ENCODE measurements at regions not wholly inside any gene's neighbourhood (a gene's known extent, or its start where the extent isn't known, plus 50 kb on each side); places are given as distances from the start of the nearest gene placed in this dataset.

- no peak for DNase-seq
Observed at GRCh38 chr3:148601766-148602685, 95.7 kb upstream of the AGTR1 start.

DNA sequence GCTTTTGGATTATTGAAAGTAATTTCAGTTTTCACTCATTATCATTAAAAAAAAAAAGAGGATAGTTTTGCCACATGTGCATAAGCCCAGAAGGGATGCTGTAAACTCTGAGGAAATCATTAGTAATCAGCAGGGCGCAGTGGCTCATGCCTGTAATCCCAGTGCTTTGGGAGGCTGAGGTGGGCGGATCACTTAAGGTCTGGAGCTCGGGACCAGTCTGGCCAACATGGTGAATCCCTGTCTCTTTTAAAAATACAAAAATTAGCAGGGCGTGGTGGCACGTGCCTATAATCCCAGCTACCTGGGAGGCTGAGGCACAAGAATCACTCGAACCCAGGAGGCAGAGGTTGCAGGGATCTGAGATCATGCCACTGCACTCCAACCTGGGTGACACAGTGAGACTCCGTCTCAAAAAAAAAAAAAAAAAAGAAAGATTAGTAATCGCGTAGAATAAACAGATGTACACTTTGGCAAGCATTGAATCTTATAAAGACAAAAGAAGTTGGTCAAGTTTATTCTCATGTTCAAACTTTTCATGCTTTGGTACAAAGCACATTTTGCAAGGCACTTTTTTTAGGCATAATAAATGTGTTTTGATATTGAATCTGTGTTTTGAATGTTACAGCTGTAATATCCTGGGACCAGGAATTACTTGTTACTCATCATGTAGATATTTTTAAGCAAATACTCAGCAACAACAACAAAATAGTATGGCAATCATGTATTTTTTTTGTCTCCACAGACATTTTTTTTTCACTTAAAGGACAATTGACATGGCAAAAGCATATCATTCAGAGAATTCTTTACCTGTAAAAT is 93.2 kb upstream of the AGTR1 start:
- no peak for DNase-seq

DNA sequence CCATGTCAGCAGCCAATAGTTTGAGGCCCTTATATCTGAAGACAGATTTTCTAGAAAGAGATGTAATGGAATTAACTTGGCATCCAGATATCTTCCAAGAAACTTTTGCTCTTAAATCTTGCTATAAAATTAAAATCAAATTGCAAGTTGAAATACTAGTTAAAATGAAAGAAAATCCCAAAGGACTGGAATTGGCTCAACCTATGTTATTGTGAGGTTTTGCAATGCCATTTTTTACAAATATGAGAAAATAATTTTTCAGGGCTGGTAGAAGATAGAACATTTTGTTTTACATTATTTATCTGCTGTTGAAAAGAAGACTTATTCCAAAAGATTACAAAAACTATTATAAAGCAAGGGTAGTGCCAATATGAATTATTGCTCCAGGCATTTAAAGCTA is 92.2 kb upstream of the AGTR1 start:
- DNase-seq: no peak

GRCh38 chr3:148606979-148607378 is 90.7 kb upstream of the AGTR1 start:
- DNase-seq: no peak

DNA sequence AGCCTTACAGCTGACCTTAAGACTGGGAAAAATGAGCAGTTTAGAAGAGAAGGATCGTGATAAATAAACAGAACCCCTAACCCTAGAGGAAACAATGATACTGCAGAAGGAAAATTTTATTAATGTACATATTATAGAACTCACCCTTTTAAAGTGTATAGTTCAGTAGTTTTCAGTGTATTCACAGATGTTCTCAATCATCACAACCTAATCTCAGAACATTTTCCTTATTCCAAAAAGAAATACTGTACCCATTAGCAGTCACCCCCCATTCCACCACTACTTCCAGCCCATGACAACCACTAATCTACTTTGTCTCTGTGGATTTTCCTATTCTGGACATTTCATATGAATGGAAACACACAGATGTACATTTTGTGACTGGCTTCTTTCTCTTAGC is 90.2 kb upstream of the AGTR1 start:
- DNase-seq: no peak

DNA sequence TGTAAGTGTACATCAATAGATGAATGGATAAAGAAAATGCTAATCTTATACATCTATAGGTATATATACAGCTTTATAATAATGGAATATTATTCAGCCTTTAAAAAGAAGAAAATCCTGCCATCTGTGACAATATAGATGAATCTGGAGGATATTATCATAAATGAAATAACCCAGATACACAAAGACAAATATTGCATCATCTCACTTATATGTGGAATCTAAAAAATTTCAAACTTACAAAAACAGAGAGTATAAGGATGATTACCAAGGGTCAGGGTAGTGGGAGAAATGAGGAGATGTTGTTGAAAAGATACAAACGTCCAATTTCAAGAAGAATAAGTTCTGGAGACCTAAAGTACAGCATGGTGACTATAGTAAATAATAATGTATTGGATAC is 85.4 kb upstream of the AGTR1 start:
- no peak for DNase-seq

DNA sequence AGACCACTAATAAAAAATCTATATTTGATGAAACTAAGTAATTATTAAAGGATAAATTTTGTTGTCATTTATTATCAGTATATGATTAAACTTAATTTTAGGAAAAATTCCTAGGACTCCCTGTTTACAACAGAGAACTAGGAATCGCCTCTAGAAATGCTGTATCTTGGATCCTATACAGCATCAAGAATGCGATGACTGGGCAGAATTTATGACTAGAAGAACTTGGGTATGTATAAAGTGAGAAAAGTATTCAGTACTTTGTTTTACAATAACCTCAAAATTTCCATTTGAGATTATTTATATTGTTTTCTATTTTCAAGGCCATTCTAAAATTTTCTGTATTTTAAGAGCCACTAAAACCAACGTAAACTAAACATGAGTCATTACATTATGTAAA is 82.3 kb upstream of the AGTR1 start:
- no peak for DNase-seq

DNA sequence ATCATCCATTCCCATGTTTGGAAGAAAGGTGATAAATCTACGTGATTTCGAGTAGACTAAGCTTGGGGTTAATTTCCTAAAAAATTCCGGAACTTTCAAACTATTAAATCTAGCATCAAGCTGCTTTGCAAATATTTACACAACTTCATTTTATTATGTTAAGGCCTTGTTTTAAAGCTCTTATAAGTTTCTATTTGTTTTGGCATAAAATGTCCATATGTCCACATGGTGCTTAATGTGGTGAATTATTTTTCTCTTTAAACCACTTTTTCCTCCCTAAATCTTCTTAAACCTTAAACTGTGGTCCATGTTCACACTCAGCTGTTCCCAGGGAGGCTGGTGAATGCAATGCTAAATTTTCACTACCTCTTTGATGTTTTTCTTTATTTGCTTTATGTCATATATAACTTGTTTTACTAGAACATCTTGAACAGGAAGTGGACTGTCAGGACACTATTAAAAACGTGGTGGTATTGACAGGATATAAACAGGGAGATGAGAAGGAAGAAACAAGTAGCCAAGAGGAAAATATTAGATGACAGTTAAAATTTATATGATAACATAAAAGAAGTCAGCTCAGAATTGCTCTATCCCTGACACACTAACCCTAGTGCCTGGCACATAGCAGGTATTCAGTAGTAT is 72.5 kb upstream of the AGTR1 start:
- no peak for DNase-seq

DNA sequence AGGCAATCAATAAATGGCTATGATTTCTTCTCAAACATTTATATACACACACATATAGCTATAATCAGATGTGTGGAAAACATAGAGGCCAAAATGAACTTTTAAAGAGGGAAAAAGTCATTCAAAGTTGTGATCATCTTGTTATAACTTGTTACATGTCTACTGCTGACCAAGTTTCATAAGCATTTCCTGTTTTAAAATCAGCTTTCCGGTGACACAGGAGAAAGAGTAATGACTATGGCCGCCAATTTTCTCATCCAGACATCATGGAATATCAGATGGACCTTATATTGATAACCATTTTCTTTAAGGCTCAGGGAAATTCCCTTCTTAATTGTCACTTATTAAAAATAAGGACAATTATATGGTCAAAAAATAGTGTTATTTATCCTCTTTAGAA is 71.7 kb upstream of the AGTR1 start:
- DNase-seq: no peak

- no peak for DNase-seq
Observed at GRCh38 chr3:148629006-148629405, 68.7 kb upstream of the AGTR1 start.

DNA sequence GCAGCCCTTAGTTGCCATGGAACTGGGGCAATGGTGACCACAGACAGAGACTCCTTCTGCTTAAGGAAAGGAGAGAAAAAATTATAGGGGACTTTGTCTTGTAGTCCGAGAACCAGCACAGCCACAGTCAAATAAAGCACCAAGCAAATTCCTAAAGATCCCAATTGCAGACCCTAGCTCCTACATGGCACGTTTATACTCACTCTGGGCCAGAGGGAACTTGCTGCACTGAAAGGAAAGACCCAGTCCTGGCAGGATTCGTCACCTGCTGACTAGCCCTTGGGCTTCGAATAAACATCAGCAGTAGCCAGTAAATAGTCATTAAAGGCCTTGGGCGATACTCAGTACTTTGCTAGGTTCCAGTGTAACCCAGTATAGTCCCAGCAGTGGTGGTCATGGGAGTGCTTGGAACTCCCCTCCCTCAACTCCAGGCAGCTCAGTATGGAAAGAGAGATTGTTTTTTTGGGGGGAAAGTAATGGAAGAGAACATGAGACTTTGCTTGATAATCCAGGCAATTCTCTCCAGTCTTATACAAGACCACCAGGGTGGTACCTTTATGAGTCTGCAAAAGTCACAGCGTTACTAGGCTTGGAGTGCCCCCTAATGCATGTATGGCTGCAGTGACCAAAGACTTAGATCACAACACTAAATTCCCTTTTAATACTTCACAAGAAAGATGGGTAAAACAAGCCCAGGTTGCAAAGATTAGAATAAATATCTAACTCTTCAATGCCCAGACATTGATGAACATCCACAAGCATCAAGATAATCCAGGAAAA is 66.4 kb upstream of the AGTR1 start:
- DNase-seq: no peak

DNA sequence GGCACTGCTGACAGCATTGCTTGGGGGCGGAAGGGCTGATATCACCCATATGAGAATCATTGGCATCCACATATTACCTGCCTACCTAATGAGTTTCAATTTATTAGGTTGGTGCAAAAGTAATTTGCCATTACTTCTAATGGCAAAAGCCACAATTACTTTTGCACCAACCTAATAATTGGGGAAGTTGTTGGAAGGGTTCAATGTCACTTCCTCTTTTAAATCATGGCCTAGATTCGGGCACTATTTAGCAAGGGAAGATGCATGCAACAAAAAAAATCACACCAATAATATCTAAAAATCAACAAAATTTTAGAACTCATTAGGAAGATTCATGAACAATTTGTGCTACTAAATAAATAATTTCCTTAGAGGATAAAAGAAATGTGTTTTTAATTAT is 56.0 kb upstream of the AGTR1 start:
- DNase-seq: no peak

GRCh38 chr3:148642214-148642613 is 55.5 kb upstream of the AGTR1 start:
- no peak for DNase-seq

GRCh38 chr3:148642616-148643015 is 55.1 kb upstream of the AGTR1 start:
- no peak for DNase-seq

DNA sequence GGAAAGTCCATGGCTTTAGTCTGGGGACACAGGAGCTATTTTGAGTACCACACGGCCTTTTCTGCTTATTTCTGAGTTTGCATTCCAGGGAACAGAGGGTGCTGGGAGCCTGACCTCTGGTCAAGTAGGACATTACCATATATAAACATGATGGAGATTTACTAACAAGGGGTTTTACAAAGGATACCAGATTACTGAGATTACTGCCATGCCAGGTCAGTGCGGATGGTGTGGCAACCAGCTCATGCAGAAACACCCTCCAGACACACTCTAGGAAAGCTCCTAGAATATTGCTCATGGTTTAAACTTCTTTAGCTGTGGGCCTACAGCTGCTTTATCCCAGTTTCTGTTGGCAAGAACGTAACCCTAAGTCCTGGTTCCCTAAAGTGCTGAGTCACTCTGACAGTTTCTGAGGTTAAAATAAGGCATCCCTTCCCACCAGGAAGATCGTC is 54.3 kb upstream of the AGTR1 start:
- DNase-seq: no peak

DNA sequence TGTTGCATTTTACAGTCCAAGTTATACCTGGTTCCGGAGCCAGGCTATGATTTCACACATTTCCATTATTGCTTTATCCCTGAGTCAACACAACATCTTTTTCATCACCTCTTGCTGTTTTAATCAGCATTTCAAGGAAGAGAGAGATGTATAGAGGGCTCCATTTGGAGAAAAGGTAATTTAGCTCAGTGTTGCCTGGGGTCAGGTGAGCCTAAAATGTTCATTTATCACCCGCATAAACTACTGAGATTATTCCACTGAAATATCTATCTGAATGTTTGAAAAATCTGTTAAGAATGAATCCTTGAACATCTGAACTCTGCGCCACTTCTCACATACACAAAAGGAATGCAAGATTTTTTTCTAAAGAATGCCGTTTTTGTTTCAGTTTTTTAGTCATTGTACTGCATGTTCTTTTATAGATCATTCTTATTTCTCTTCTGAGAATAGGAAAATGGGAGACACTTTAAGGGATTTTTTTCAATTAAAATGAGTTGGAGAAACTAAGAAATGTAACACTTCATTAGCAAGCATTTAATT is 51.5 kb upstream of the AGTR1 start:
- no peak for DNase-seq

All from hippocampal formation (tissue), 2 donors.